Mesendoderm (in vitro differentiated cells): ENCODE measurements at regions not wholly inside any gene's neighbourhood (a gene's known extent, or its start where the extent isn't known, plus 50 kb on each side); places are given as distances from the start of the nearest gene placed in this dataset.

ENCODE experiments used
- DNase-seq: peaks from one replicate; pipeline ENCODE4 v3.0.0; 2013
- H2AK5ac ChIP-seq: 2 replicates; pipeline ENCODE4 v1.6.1; 2013; ENCODE audit warnings: low read length, inconsistent platforms
- H2BK120ac ChIP-seq: 2 replicates; pipeline ENCODE4 v1.6.1; 2013; ENCODE audit warnings: low read depth, mild to moderate bottlenecking, low read length, moderate library complexity, mixed read lengths
- H2BK15ac ChIP-seq: replicated peaks from 2 replicates; pipeline ENCODE4 v1.6.1; 2013; ENCODE audit warnings: low read depth, mild to moderate bottlenecking, moderate library complexity
- H2BK5ac ChIP-seq: 2 replicates; pipeline ENCODE4 v1.6.1; 2013; ENCODE audit warnings: low read length, inconsistent platforms
- H3K18ac ChIP-seq: 2 replicates; pipeline ENCODE4 v1.6.1; 2013; ENCODE audit warnings: mild to moderate bottlenecking, low read length, mixed read lengths
- H3K23ac ChIP-seq: one replicate; pipeline ENCODE4 v1.6.1; 2013; ENCODE audit warnings: low read length
- H3K27ac ChIP-seq: 2 replicates; pipeline ENCODE4 v1.5.1; 2013; ENCODE audit warnings: low read depth, mild to moderate bottlenecking, inconsistent platforms, low read length, moderate library complexity
- H3K27me3 ChIP-seq: 2 replicates; pipeline ENCODE4 v1.6.1; 2013; ENCODE audit warnings: low read length, control low read depth, mild to moderate bottlenecking, inconsistent platforms; ENCODE audit not compliant: insufficient read depth, poor library complexity
- H3K36me3 ChIP-seq: 2 replicates; pipeline ENCODE4 v1.6.1; 2013; ENCODE audit warnings: low read length, inconsistent platforms; ENCODE audit not compliant: control insufficient read depth, insufficient read depth
- H3K4ac ChIP-seq: one replicate; pipeline ENCODE4 v1.6.1; 2013; ENCODE audit warnings: low read depth, mild to moderate bottlenecking, low read length, moderate library complexity
- H3K4me1 ChIP-seq: 2 replicates; pipeline ENCODE4 v1.6.1; 2013; ENCODE audit warnings: low read depth, low read length, inconsistent platforms; ENCODE audit not compliant: control insufficient read depth
- H3K4me2 ChIP-seq: 2 replicates; pipeline ENCODE4 v1.6.1; 2013; ENCODE audit warnings: low read length
- H3K4me3 ChIP-seq: 2 replicates; pipeline ENCODE4 v1.5.1; 2013; ENCODE audit warnings: mild to moderate bottlenecking, low read length
- H3K56ac ChIP-seq: one replicate; pipeline ENCODE4 v1.6.1; 2013; ENCODE audit warnings: low read length
- H3K79me1 ChIP-seq: 2 replicates; pipeline ENCODE4 v1.6.1; 2013; ENCODE audit warnings: low read length, inconsistent platforms
- H3K79me2 ChIP-seq: 2 replicates; pipeline ENCODE4 v1.6.1; 2013; ENCODE audit warnings: mild to moderate bottlenecking, low read length; ENCODE audit not compliant: control insufficient read depth, insufficient read depth
- H3K9ac ChIP-seq: 2 replicates; pipeline ENCODE4 v1.6.1; 2013; ENCODE audit warnings: low read length, inconsistent platforms
- H4K5ac ChIP-seq: one replicate; pipeline ENCODE4 v1.6.1; 2013; ENCODE audit warnings: low read length
- H4K8ac ChIP-seq: one replicate; pipeline ENCODE4 v1.6.1; 2013; ENCODE audit warnings: low read depth, mild to moderate bottlenecking, control low read depth, low read length, moderate library complexity
- WGBS: extraction: QIAGEN DNeasy Blood & Tissue Kit; methylation state at CpG from one replicate; pipeline ENCODE4 v1.1.7; 2013; ENCODE audit warnings: low lambda C conversion rate, missing lambda C conversion rate; ENCODE audit not compliant: insufficient coverage; ENCODE audit errors: extremely low coverage; 5-methylcytosine and 5-hydroxymethylcytosine counted together

- H3K79me1 ChIP-seq = no peaks in the 10 kb centered on the region
- H2BK120ac ChIP-seq = no peak overlapping the region
- no peaks in the 10 kb centered on the region for H3K27me3 ChIP-seq
- H3K27ac ChIP-seq = no peak overlapping the region
- no peak overlapping the region for H2AK5ac ChIP-seq
- H3K4ac ChIP-seq = no peak overlapping the region
- no peak overlapping the region for H2BK15ac ChIP-seq
- no peak for DNase-seq
- no peaks in the 10 kb centered on the region for H3K79me2 ChIP-seq
- no peak overlapping the region for H3K4me3 ChIP-seq
- no peak overlapping the region for H4K5ac ChIP-seq
- no peak overlapping the region for H3K56ac ChIP-seq
- no peaks in the 10 kb centered on the region for H3K36me3 ChIP-seq
- no peak overlapping the region for H3K9ac ChIP-seq
- H3K23ac ChIP-seq = no peak overlapping the region
- H3K4me1 ChIP-seq = no peaks in the 10 kb centered on the region
- no CpG with 5 or more reads among the region's 14 CpGs for WGBS
- no peak overlapping the region for H3K18ac ChIP-seq
- no peak overlapping the region for H3K4me2 ChIP-seq
- H4K8ac ChIP-seq = no peak overlapping the region
- H2BK5ac ChIP-seq = no peak overlapping the region
These were observed 1474.3 kb downstream of the BRD1 start for GRCh38 chr22:48353116-48353947.

- Histone ChIP-seq H3K23ac (no peak overlapping the region), H3K4me2 (no peak overlapping the region), H2BK15ac (no peak overlapping the region), H3K9ac (no peak overlapping the region), H2AK5ac (no peak overlapping the region), H3K79me1 (no peaks in the 10 kb centered on the region), H4K5ac (no peak overlapping the region), H3K18ac (no peak overlapping the region), H2BK5ac (no peak overlapping the region), H3K79me2 (no peaks in the 10 kb centered on the region), H3K4ac (no peak overlapping the region), H3K27me3 (no peaks in the 10 kb centered on the region), H3K27ac (no peak overlapping the region), H3K36me3 (no peaks in the 10 kb centered on the region), H2BK120ac (no peak overlapping the region), H3K4me3 (no peak overlapping the region), H3K56ac (no peak overlapping the region), H4K8ac (no peak overlapping the region), H3K4me1 (no peaks in the 10 kb centered on the region)
- DNase-seq = no peak
- WGBS = no CpG with 5 or more reads among the region's 18 CpGs
These were observed 1475.4 kb downstream of the BRD1 start for GRCh38 chr22:48352086-48352911.

DNA sequence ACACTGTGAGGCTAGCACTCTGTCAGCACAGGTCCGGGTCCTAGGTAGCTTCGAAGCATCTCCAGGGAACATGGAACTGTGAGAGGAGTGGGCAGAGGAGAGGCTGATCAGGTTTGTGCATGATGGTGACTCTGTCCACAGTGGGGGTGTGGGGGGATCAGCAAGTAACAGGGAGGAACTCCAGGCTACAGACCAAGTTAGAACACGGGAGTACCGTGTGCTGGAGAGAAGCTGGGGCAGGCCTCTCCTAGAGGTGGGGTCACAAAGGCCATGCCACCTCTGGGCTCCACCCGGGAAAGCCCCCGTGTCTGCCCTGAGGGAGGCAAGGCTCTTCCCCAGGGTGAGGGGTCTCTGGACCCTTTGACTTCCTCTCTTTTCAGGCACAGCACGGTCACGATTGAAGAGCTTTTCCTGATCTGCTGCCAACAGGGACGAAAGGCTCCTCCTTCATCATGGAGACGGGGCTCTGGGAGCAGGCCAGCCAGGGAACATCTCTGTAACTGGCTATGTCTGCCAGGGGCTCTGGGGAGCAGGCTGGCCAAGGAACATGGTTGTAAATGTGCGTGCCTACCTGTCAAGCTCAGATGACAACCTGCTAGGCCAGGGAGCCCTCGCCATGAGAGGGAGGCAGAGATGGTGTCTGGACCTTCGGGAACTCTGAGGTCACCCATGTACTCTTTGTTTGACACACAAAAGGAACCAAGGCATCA lies 1476.1 kb downstream of the BRD1 start:
- Histone ChIP-seq H3K4ac (no peak overlapping the region), H3K27me3 (no peaks in the 10 kb centered on the region), H3K18ac (no peak overlapping the region), H2BK5ac (no peak overlapping the region), H2BK15ac (no peak overlapping the region), H3K36me3 (no peaks in the 10 kb centered on the region), H3K23ac (no peak overlapping the region), H4K5ac (no peak overlapping the region), H3K79me1 (no peaks in the 10 kb centered on the region), H3K9ac (no peak overlapping the region), H3K27ac (no peak overlapping the region), H2AK5ac (no peak overlapping the region), H3K4me3 (no peak overlapping the region), H3K56ac (no peak overlapping the region), H3K4me2 (no peak overlapping the region), H4K8ac (no peak overlapping the region), H3K4me1 (no peaks in the 10 kb centered on the region), H3K79me2 (no peaks in the 10 kb centered on the region), H2BK120ac (no peak overlapping the region)
- DNase-seq = no peak
- no CpG with 5 or more reads among the region's 13 CpGs for WGBS

DNA sequence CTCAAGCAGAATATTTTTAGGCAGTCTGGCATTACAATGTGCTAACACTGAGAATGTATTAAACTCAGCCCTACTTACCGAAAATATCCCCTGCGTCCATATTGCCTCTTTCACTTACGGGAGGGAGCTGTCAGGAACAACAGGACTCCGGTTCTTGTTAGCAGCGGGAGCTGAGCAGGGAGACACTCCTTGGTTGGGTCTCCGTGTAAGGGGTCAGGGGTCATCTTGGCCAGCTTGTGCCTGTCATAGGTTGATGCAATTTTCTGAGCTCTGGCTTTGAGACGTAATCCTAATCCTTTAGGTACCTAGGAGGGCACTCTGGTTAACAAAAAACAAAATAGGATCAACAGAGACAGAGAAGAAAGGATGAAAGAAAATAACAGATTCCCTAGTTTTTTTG lies 1477.2 kb downstream of the BRD1 start:
- DNase-seq = no peak
- no CpG with 5 or more reads among the region's 7 CpGs for WGBS
- H3K4me1 ChIP-seq = no peaks in the 10 kb centered on the region
- no peak overlapping the region for H4K8ac ChIP-seq
- no peak overlapping the region for H3K9ac ChIP-seq
- H2AK5ac ChIP-seq = no peak overlapping the region
- H3K4me2 ChIP-seq = no peak overlapping the region
- H3K79me1 ChIP-seq = no peaks in the 10 kb centered on the region
- no peak overlapping the region for H2BK15ac ChIP-seq
- no peak overlapping the region for H2BK5ac ChIP-seq
- H3K79me2 ChIP-seq = no peaks in the 10 kb centered on the region
- H2BK120ac ChIP-seq = no peak overlapping the region
- H3K27ac ChIP-seq = no peak overlapping the region
- H3K27me3 ChIP-seq = no peaks in the 10 kb centered on the region
- H3K56ac ChIP-seq = no peak overlapping the region
- H3K4ac ChIP-seq = no peak overlapping the region
- no peak overlapping the region for H3K23ac ChIP-seq
- H4K5ac ChIP-seq = no peak overlapping the region
- H3K4me3 ChIP-seq = no peak overlapping the region
- no peak overlapping the region for H3K18ac ChIP-seq
- H3K36me3 ChIP-seq = no peaks in the 10 kb centered on the region

GRCh38 chr22:48348855-48349254 lies 1478.8 kb downstream of the BRD1 start:
- Histone ChIP-seq H3K27ac (no peak overlapping the region), H3K9ac (no peak overlapping the region), H3K27me3 (no peaks in the 10 kb centered on the region), H3K4me1 (no peaks in the 10 kb centered on the region), H3K36me3 (no peaks in the 10 kb centered on the region), H3K79me2 (no peaks in the 10 kb centered on the region), H3K23ac (no peak overlapping the region), H2BK15ac (no peak overlapping the region), H3K4ac (no peak overlapping the region), H4K8ac (no peak overlapping the region), H2BK120ac (no peak overlapping the region), H2AK5ac (no peak overlapping the region), H3K18ac (no peak overlapping the region), H3K79me1 (no peaks in the 10 kb centered on the region), H4K5ac (no peak overlapping the region), H3K4me2 (no peak overlapping the region), H3K56ac (no peak overlapping the region), H3K4me3 (no peak overlapping the region), H2BK5ac (no peak overlapping the region)
- no peak for DNase-seq
- WGBS = 100% methylated on average over 1 of the region's 1 CpG
